Common myeloid progenitor, CD34-positive (primary cell): ENCODE measurements at regions not wholly inside any gene's neighbourhood (a gene's known extent, or its start where the extent isn't known, plus 50 kb on each side); places are given as distances from the start of the nearest gene placed in this dataset.

Source experiments
- CTCF ChIA-PET: fragments of 350-600 bp; sonication (Branson Sonifier 250); formaldehyde crosslinking; loops from one replicate; lab custom pipeline; 2021; ENCODE audit warnings: antibody characterized with exemption; lab: Charles Lee
- POLR2A ChIA-PET: fragments of 350-600 bp; sonication (Branson Sonifier 250); formaldehyde crosslinking; loops from one replicate; lab custom pipeline; 2021; ENCODE audit warnings: antibody characterized with exemption; lab: Charles Lee
- DNase-seq, 3 donors: peaks; one replicate each; pipeline versions ENCODE4 v3.0.0 to v3.0.0-alpha.2; 2013
- H3K27ac ChIP-seq, 2 experiments: 1 replicate in 1 of 2; 2 replicates in 1 of 2; pipeline ENCODE4 v1.7.0; 2013; ENCODE audit warnings: inconsistent platforms in 2 of 2, low read length in 2 of 2, mild to moderate bottlenecking in 2 of 2, low read depth in 1 of 2, moderate library complexity in 1 of 2; ENCODE audit not compliant: severe bottlenecking in 2 of 2, insufficient read depth in 1 of 2, poor library complexity in 1 of 2
- H3K27me3 ChIP-seq, 5 experiments: replicated peaks in 2 of 5; 1 replicate in 3 of 5; 2 replicates in 2 of 5; pipeline versions ENCODE4 v1.6.1 to v1.7.0; 2013; ENCODE audit warnings: low read length in 4 of 5, mild to moderate bottlenecking in 2 of 5, moderate library complexity in 2 of 5, inconsistent platforms in 1 of 5; ENCODE audit not compliant: insufficient read depth in 5 of 5, control insufficient read depth in 4 of 5
- H3K36me3 ChIP-seq, 4 experiments: 1 replicate in 2 of 4; 2 replicates in 2 of 4; pipeline versions ENCODE4 v1.6.1 to v1.7.0; 2013; ENCODE audit warnings: low read length in 3 of 4, control low read depth in 1 of 4, mild to moderate bottlenecking in 1 of 4; ENCODE audit not compliant: control insufficient read depth in 4 of 4, insufficient read depth in 4 of 4
- H3K4me1 ChIP-seq, 4 experiments: 1 replicate in 3 of 4; 2 replicates in 1 of 4; pipeline versions ENCODE4 v1.6.1 to v1.7.1; 2013; ENCODE audit warnings: low read length in 3 of 4, mild to moderate bottlenecking in 3 of 4, control low read depth in 1 of 4, inconsistent platforms in 1 of 4, moderate library complexity in 1 of 4; ENCODE audit not compliant: control insufficient read depth in 4 of 4, insufficient read depth in 4 of 4; ENCODE audit errors: control extremely low read depth in 1 of 4
- H3K4me3 ChIP-seq, 7 experiments: 1 replicate in 4 of 7; 2 replicates in 3 of 7; pipeline versions ENCODE4 v1.5.1 to v1.7.0; 2013; ENCODE audit warnings: mild to moderate bottlenecking in 7 of 7, low read length in 6 of 7, moderate library complexity in 6 of 7, inconsistent platforms in 2 of 7, low read depth in 2 of 7, control low read depth in 1 of 7; ENCODE audit not compliant: insufficient read depth in 4 of 7, control insufficient read depth in 1 of 7; ENCODE audit errors: extremely low read depth in 1 of 7
- H3K9me3 ChIP-seq, 5 experiments: 1 replicate in 4 of 5; 2 replicates in 1 of 5; pipeline versions ENCODE4 v1.6.1 to v1.7.1; 2013; ENCODE audit warnings: low read length in 4 of 5, mild to moderate bottlenecking in 2 of 5, inconsistent platforms in 1 of 5, low read depth in 1 of 5, moderate library complexity in 1 of 5; ENCODE audit not compliant: control insufficient read depth in 4 of 5, insufficient read depth in 2 of 5; ENCODE audit errors: control extremely low read depth in 1 of 5
- WGBS: methylation state at CpG from one replicate; pipeline ENCODE4 v1.1.5; 2013; ENCODE audit not compliant: insufficient coverage; 5-methylcytosine and 5-hydroxymethylcytosine counted together

DNA sequence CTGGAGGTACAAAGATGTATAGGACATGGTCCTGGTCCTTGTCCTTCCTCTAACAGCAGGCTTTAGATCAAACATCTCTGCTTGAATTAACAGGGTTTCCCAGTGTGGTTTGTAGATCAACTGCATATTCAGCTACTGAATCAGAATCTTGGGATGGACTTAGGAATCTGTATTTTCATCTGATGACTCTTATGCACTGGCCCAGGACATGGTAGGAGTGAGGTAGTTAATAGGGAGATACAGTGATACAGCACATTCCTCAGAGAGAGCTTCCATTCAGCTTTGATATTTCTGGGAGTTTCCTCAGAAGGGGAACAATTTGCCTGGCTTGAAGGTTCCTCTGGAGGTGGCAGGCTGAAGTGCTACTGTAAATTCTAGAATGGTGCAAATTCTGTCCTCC, 203.1 kb downstream of the LARP7 start:
- no peaks in the 10 kb centered on the region for H3K36me3 ChIP-seq
- POLR2A ChIA-PET: no interaction called here
- no peak overlapping the region for H3K4me3 ChIP-seq
- H3K4me1 ChIP-seq: no peaks in the 10 kb centered on the region
- peaks cover 0 to 3% (median 2%) of the 10 kb centered on the region in 5 experiments for H3K9me3 ChIP-seq
- DNase-seq: no peak
- H3K27ac ChIP-seq: no peak overlapping the region
- no peaks in the 10 kb centered on the region for H3K27me3 ChIP-seq
- CTCF ChIA-PET: no interaction called here

DNA sequence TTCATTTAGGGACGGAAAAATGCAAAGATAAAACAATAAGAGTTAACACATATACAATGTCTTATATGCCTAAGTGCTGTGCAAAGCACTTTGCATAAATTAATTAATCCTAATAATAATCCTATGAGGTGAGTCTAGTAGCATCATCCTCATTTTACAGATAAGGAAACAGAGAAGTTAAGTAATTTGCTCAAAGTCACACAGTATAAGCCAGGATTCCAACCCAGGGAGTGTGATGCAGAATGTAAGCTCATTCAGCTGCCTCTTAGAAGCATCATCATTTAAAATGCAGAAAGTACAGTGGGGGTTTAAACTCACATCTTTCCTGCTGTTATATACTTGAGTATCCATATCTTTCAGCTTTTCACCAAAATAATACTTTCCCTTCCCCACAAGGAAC, 203.7 kb downstream of the LARP7 start:
- WGBS: no CpG with 5 or more reads among the region's 1 CpG

DNA sequence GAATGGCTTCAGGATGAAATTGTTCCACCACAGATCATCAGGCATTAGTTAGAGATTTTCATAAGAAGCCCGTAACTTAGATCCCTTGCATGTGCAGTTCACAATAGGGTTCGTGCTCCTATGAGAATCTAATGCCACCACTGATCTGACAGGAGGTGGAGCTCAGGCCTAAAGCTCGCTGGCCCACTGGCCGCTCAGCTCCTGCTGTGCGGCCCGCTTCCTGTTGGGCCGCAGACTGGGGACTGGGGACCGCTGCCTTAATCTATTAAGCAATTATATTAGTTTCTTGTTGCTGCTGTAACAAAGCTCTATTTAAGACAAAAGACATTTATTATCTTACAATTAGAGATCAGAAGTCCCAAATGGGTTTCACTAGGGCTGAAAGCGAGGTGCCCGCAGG, 205.6 kb downstream of the LARP7 start:
- no peak for DNase-seq
- Histone ChIP-seq H3K9me3 (peaks cover 0 to 2% (median 0%) of the 10 kb centered on the region in 5 experiments), H3K4me1 (no peaks in the 10 kb centered on the region), H3K27ac (no peak overlapping the region), H3K36me3 (no peaks in the 10 kb centered on the region), H3K4me3 (no peak overlapping the region), H3K27me3 (no peaks in the 10 kb centered on the region)
- 90% methylated on average over 5 of the region's 10 CpGs for WGBS
- ChIA-PET POLR2A (no interaction called here), CTCF (no interaction called here)

More for the DNA sequence above, 203.7 kb downstream of the LARP7 start:
- no peaks in the 10 kb centered on the region for H3K4me1 ChIP-seq
- ChIA-PET POLR2A (no interaction called here), CTCF (no interaction called here)
- no peak for DNase-seq
- no peak overlapping the region for H3K27ac ChIP-seq
- H3K9me3 ChIP-seq: peaks cover 0 to 3% (median 2%) of the 10 kb centered on the region in 5 experiments
- H3K36me3 ChIP-seq: no peaks in the 10 kb centered on the region
- H3K4me3 ChIP-seq: no peak overlapping the region
- no peaks in the 10 kb centered on the region for H3K27me3 ChIP-seq

DNA sequence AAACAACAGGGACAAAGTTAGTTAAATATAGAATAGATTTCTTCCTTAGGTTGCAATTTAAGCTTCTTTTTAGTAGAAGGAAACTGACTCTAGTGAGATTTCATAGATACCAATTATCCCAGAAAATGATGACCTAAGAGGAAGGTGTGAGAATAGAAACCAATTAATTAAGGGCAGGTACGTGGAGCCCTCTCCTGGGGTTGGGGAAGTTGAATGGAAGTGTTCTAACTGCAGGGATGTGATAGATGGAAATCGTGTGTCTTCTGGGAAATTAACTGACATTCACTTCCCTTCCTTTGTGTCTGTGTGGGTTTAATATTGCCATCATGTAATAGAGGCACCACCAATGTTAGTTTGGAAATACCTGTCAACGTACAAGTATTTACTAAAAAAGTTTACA, 204.1 kb upstream of the ANK2 start:
- no peak overlapping the region for H3K27ac ChIP-seq
- no peaks in the 10 kb centered on the region for H3K36me3 ChIP-seq
- WGBS: 93% methylated on average over 3 of the region's 3 CpGs
- H3K27me3 ChIP-seq: no peaks in the 10 kb centered on the region
- POLR2A ChIA-PET: no interaction called here
- DNase-seq: no peak
- no peak overlapping the region for H3K4me3 ChIP-seq
- no peaks in the 10 kb centered on the region for H3K9me3 ChIP-seq
- CTCF ChIA-PET: no interaction called here
- no peaks in the 10 kb centered on the region for H3K4me1 ChIP-seq

DNA sequence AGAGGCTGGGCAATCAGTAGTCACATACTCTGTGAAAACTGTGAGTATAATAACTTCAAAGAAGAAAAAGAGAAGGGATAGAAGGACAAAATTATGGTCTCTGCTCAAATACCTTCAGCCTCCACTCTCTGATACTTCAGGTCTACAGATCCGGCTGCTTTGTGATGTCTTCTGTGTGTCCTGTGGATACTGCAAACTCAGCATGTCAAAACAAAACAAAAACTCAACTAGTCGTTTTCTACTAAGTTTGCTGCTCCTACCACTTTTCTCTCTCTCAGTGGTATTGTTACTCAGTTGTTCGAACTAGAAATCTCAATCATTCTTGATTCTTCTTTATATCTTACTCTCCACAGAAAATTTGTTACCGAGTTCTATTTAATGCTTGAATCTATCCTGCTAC, 202.4 kb upstream of the ANK2 start:
- ChIA-PET CTCF (no interaction called here), POLR2A (no interaction called here)
- Histone ChIP-seq H3K27ac (no peak overlapping the region), H3K9me3 (no peaks in the 10 kb centered on the region), H3K27me3 (peaks cover 0 to 2% (median 0%) of the 10 kb centered on the region in 5 experiments), H3K36me3 (no peaks in the 10 kb centered on the region), H3K4me3 (no peak overlapping the region), H3K4me1 (no peaks in the 10 kb centered on the region)
- no peak for DNase-seq
- 96% methylated on average over 4 of the region's 4 CpGs for WGBS

DNA sequence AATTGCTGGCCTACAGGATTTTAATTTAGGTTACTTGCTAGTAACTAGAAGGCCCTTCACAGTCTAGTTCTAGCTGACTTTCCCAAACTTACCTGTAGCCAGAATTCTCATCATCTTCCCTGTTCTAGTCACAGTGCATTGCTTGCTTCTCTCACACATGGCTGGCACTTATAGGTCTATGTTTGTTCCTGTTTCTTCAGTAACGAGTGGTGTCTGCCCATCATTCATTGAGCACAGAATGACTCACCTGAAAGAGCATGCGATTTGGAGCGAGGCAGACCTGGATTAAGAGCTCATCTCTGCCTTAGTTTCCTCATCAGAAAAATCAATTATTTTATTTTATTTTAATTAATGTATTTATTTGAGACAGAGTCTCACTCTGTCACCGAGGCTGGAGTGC, 201.7 kb upstream of the ANK2 start:
- CTCF ChIA-PET: no interaction called here
- Histone ChIP-seq H3K27ac (no peak overlapping the region), H3K4me3 (no peak overlapping the region), H3K9me3 (no peaks in the 10 kb centered on the region), H3K4me1 (no peaks in the 10 kb centered on the region), H3K36me3 (no peaks in the 10 kb centered on the region), H3K27me3 (peaks cover 0 to 2% (median 0%) of the 10 kb centered on the region in 5 experiments)
- WGBS: 100% methylated on average over 1 of the region's 4 CpGs
- POLR2A ChIA-PET: no interaction called here
- DNase-seq: no peak

DNA sequence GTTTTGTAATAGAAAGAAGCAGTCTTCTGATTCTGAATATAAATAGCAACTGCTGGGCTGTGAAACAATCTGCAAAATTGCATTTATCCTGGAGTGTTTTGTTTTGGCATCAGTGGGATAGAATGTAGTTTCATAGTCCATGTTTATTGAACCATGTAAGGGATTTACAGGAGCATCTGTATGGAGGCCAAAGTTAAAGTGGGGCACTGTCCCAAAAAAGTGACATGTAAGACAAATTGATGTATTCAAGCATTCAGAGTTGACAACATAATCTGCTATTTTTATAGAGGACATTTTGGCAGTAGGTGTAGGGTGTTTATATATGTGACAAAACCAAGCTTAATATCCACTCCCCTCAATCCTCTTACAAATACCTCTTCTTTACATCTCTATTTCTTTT, 200.5 kb upstream of the ANK2 start:
- Histone ChIP-seq H3K4me1 (no peaks in the 10 kb centered on the region), H3K36me3 (no peaks in the 10 kb centered on the region), H3K9me3 (no peaks in the 10 kb centered on the region), H3K27me3 (peaks cover 0 to 2% (median 0%) of the 10 kb centered on the region in 5 experiments), H3K4me3 (no peak overlapping the region), H3K27ac (no peak overlapping the region)
- CTCF ChIA-PET: no interaction called here
- no peak for DNase-seq
- POLR2A ChIA-PET: no interaction called here
